Mucosa of descending colon (tissue), 3 donors: ENCODE measurements at regions not wholly inside any gene's neighbourhood (a gene's known extent, or its start where the extent isn't known, plus 50 kb on each side); places are given as distances from the start of the nearest gene placed in this dataset.

Source experiments
- ATAC-seq: fragments of 200-7000 bp; cut with Tn5 transposase; one replicate; pipeline ENCODE4 v1.9.1; 2020; ENCODE audit warnings: mild to moderate bottlenecking, moderate library complexity
- DNase-seq, 3 donors: peaks; one replicate each; pipeline ENCODE4 v3.0.0-alpha.2; 2020
- H3K36me3 ChIP-seq: fragments of 200-600 bp; one replicate; pipeline ENCODE4 v1.8.0; 2021; ENCODE audit warnings: low read depth, mild to moderate bottlenecking
- H3K4me1 ChIP-seq: fragments of 200-600 bp; one replicate; pipeline ENCODE4 v1.8.0; 2021; ENCODE audit warnings: low read depth, mild to moderate bottlenecking
- H3K4me3 ChIP-seq: fragments of 200-600 bp; one replicate; pipeline ENCODE4 v1.8.0; 2021; ENCODE audit warnings: mild to moderate bottlenecking
- H3K9me3 ChIP-seq: fragments of 200-600 bp; one replicate; pipeline ENCODE4 v1.8.0; 2021; ENCODE audit warnings: mild to moderate bottlenecking
- intact Hi-C, 2 donors: fragments of 100-400 bp; cut with DNase I in 1 of 2; cut with micrococcal nuclease in 1 of 2; formaldehyde crosslinking; loops; one replicate each; pipeline versions ENCODE4 v1.11.0 to v1.11.1; 2022; cut with DNase I, micrococcal nuclease
- TF ChIP-seq, protein P1 (sequence below): fragments of 200-600 bp; IDR thresholded peaks from one replicate; pipeline ENCODE4 v1.8.0; 2022; ENCODE audit warnings: antibody characterized with exemption, mild to moderate bottlenecking
- donor health status: DM: no; HTN: no; CAD: no; lungs with moderate emphysema.
- donor health status: DM: no; HTN: no; CAD: no.
- donor health status: DM: no; HTN: yes; CAD: no.

- H3K9me3 ChIP-seq = no peaks in the 10 kb centered on the region
- no peak for DNase-seq
- no peak for ATAC-seq
- TF ChIP-seq, protein P1, sequence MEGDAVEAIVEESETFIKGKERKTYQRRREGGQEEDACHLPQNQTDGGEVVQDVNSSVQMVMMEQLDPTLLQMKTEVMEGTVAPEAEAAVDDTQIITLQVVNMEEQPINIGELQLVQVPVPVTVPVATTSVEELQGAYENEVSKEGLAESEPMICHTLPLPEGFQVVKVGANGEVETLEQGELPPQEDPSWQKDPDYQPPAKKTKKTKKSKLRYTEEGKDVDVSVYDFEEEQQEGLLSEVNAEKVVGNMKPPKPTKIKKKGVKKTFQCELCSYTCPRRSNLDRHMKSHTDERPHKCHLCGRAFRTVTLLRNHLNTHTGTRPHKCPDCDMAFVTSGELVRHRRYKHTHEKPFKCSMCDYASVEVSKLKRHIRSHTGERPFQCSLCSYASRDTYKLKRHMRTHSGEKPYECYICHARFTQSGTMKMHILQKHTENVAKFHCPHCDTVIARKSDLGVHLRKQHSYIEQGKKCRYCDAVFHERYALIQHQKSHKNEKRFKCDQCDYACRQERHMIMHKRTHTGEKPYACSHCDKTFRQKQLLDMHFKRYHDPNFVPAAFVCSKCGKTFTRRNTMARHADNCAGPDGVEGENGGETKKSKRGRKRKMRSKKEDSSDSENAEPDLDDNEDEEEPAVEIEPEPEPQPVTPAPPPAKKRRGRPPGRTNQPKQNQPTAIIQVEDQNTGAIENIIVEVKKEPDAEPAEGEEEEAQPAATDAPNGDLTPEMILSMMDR = no peak
- no peaks in the 10 kb centered on the region for H3K4me1 ChIP-seq
- intact Hi-C loops = no loop called here
- H3K36me3 ChIP-seq = no peaks in the 10 kb centered on the region
- no peak overlapping the region for H3K4me3 ChIP-seq
Measured at GRCh38 chr9:118786877-118787276, 582.4 kb downstream of the BRINP1 start.

GRCh38 chr9:118809160-118809625 lies 560.0 kb downstream of the BRINP1 start:
- H3K4me1 ChIP-seq = no peaks in the 10 kb centered on the region
- no peak for ATAC-seq

DNA sequence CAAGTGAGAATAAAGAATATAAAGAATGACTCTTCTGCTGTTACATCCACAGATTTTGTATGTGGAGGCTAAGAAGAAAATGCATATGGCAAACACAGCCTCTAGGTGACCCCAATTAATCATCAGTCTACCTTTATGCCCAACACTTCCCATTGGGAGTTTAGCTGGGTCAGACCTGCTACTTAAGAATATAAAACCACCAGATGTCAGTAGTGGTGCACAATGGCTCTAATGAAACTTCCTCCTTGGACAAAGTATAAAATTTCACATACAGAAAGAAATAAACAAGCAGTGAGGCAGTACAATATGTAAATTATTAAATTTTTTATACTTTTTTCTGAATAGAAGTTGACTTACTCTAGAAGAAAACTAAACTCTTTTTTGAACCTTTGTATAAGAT lies 539.9 kb downstream of the BRINP1 start:
- no peak overlapping the region for H3K4me3 ChIP-seq
- no peak for DNase-seq
- no peaks in the 10 kb centered on the region for H3K4me1 ChIP-seq
- intact Hi-C loops = no loop called here
- ATAC-seq = no peak
- no peaks in the 10 kb centered on the region for H3K9me3 ChIP-seq
- H3K36me3 ChIP-seq = no peaks in the 10 kb centered on the region
- TF ChIP-seq, protein P1 = no peak

More at GRCh38 chr9:118809160-118809625, 560.0 kb downstream of the BRINP1 start:
- H3K36me3 ChIP-seq = no peaks in the 10 kb centered on the region
- intact Hi-C loops = no loop called here
- TF ChIP-seq, protein P1 = no peak
- no peak for DNase-seq
- no peak overlapping the region for H3K4me3 ChIP-seq
- H3K9me3 ChIP-seq = no peaks in the 10 kb centered on the region

DNA sequence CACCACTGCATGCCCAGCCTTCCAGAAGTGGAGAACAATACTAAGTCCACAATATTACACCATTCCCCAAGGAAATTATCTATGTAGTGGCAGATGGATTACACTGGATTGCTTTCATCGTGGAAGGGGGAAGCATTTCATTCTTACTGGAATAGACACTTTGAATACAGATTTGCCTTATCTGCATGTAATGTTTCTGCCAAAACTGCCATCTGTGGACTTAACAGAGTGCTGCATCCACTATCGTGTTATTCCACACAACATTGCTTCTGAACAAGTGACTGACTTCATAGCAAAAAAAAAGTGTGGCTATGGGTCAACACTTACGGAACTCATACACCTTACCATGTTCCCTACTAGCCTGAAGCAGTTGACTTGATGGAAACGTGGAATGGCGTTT lies 536.9 kb downstream of the BRINP1 start:
- TF ChIP-seq, protein P1 = no peak
- intact Hi-C loops = no loop called here
- no peak for DNase-seq
- no peak for ATAC-seq
- no peaks in the 10 kb centered on the region for H3K36me3 ChIP-seq
- no peaks in the 10 kb centered on the region for H3K4me1 ChIP-seq
- no peak overlapping the region for H3K4me3 ChIP-seq
- H3K9me3 ChIP-seq = no peaks in the 10 kb centered on the region

GRCh38 chr9:118836891-118837290 lies 532.3 kb downstream of the BRINP1 start:
- Histone ChIP-seq H3K36me3 (no peaks in the 10 kb centered on the region), H3K4me1 (no peaks in the 10 kb centered on the region), H3K9me3 (no peaks in the 10 kb centered on the region), H3K4me3 (no peak overlapping the region)
- ATAC-seq (no peak), DNase-seq (no peak)
- TF ChIP-seq, protein P1 = no peak
- intact Hi-C loops = no loop called here

DNA sequence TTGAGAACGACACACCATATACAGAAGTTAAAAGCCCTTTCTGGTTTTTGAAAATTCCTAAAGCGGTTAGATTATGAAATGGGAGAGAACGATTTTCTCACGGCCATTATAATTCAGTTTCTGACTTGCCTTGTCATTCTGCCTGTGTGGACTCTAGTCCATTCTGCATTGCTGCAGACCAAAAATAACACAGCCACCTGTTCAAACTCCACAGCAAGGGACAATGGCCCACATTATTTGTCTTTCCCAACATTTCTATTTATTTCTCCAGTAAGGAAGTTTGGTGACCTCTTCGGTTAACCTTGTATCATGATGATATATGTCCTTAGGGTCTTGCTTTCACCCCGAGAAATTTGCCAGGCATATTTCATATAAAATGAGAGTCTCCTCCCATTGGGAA lies 497.7 kb downstream of the BRINP1 start:
- intact Hi-C loops = no loop called here
- Histone ChIP-seq H3K4me3 (no peak overlapping the region), H3K9me3 (no peaks in the 10 kb centered on the region), H3K36me3 (no peaks in the 10 kb centered on the region), H3K4me1 (no peaks in the 10 kb centered on the region)
- no peak for ATAC-seq
- TF ChIP-seq, protein P1 = no peak
- DNase-seq = no peak
